Smooth muscle cell (in vitro differentiated cells): ENCODE measurements at regions not wholly inside any gene's neighbourhood (a gene's known extent, or its start where the extent isn't known, plus 50 kb on each side); places are given as distances from the start of the nearest gene placed in this dataset.

Experiments used
- DNase-seq: peaks from one replicate; lab custom pipeline; 2025; ENCODE audit not compliant: unreplicated experiment; lab: John Stamatoyannopoulos, UW
- H2AFZ ChIP-seq: fragments of 200-600 bp; sonication (generic); 2 replicates; pipeline ENCODE4 v1.6.0; 2016; ENCODE audit warnings: antibody characterized with exemption, low read depth, mild to moderate bottlenecking
- H3F3A ChIP-seq: fragments of 200-600 bp; sonication (generic); 2 replicates; pipeline ENCODE4 v1.6.0; 2017; ENCODE audit warnings: antibody characterized with exemption, low read depth
- H3K27ac ChIP-seq: fragments of 200-600 bp; sonication (generic); 2 replicates; pipeline ENCODE4 v1.5.1; 2016; ENCODE audit warnings: low read depth, mild to moderate bottlenecking
- H3K27me3 ChIP-seq: fragments of 200-600 bp; sonication (generic); 2 replicates; pipeline ENCODE4 v1.6.1; 2016; ENCODE audit warnings: low read depth, mild to moderate bottlenecking
- H3K36me3 ChIP-seq: fragments of 200-600 bp; sonication (generic); 2 replicates; pipeline ENCODE4 v1.5.1; 2016; ENCODE audit warnings: low read depth
- H3K4me1 ChIP-seq: fragments of 200-600 bp; sonication (generic); 2 replicates; pipeline ENCODE4 v1.5.1; 2016; ENCODE audit warnings: low read depth
- H3K4me2 ChIP-seq: fragments of 200-600 bp; sonication (generic); 2 replicates; pipeline ENCODE4 v1.6.0; 2016; ENCODE audit warnings: mild to moderate bottlenecking
- H3K4me3 ChIP-seq: fragments of 200-600 bp; sonication (generic); 2 replicates; pipeline ENCODE4 v1.5.1; 2016; ENCODE audit warnings: mild to moderate bottlenecking
- H3K79me2 ChIP-seq: fragments of 200-600 bp; sonication (generic); 2 replicates; pipeline ENCODE4 v1.6.0; 2016; ENCODE audit warnings: low read depth, mild to moderate bottlenecking
- H3K9ac ChIP-seq: fragments of 200-600 bp; sonication (generic); 2 replicates; pipeline ENCODE4 v1.6.0; 2016; ENCODE audit warnings: low read depth
- H3K9me3 ChIP-seq: fragments of 200-600 bp; sonication (generic); replicated peaks from 2 replicates; pipeline ENCODE4 v1.5.1; 2016; ENCODE audit warnings: low read depth
- H4K20me1 ChIP-seq: fragments of 200-600 bp; sonication (generic); 2 replicates; pipeline ENCODE4 v1.6.0; 2016; ENCODE audit warnings: low read depth
- CTCF ChIP-seq: fragments of 200-600 bp; sonication (generic); IDR thresholded peaks from 2 replicates; pipeline ENCODE4 v1.5.1; 2017; ENCODE audit warnings: borderline replicate concordance, mild to moderate bottlenecking, antibody characterized with exemption; ENCODE audit not compliant: insufficient read depth, poor library complexity, severe bottlenecking
- WGBS: methylation state at CpG from one replicate; pipeline ENCODE4 v1.1.7; 2016; ENCODE audit warnings: low lambda C conversion rate; 5-methylcytosine and 5-hydroxymethylcytosine counted together

DNA sequence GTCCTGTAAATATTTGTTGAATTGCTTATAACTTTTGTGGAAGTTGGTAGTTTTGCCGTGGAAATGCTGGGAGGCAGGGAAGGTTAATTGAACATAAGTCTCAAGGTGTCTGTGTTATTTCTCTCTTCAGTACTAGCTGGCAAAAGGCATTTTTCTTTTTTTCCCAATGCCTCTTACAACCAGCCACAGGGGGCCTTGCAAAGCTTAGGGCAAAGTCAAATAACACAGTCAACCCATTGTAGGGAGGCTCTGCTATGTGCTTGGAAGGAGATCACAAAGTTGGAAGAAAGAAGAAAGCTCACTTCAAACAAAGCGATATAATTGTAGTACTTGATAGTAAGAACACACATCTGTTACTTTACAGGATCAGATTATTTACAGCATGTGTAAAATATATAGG lies 802.6 kb downstream of the PDHA2 start:
- Histone ChIP-seq H3K79me2 (no peaks in the 10 kb centered on the region), H3K9me3 (no peaks in the 10 kb centered on the region), H3K27ac (no peak overlapping the region), H3F3A (no peaks in the 10 kb centered on the region), H4K20me1 (no peaks in the 10 kb centered on the region), H3K4me2 (no peak overlapping the region), H3K27me3 (peaks cover 3% of the 10 kb centered on the region), H2AFZ (no peak overlapping the region), H3K9ac (no peak overlapping the region), H3K36me3 (no peaks in the 10 kb centered on the region), H3K4me3 (no peak overlapping the region), H3K4me1 (no peaks in the 10 kb centered on the region)
- 78% methylated on average over 2 of the region's 2 CpGs for WGBS
- TF ChIP-seq CTCF = no peak
- no peak for DNase-seq

GRCh38 chr4:96646146-96646545 lies 806.3 kb downstream of the PDHA2 start:
- Histone ChIP-seq H3K27me3 (no peaks in the 10 kb centered on the region), H3K4me3 (no peak overlapping the region), H3K4me2 (no peak overlapping the region), H3K79me2 (no peaks in the 10 kb centered on the region), H3F3A (no peaks in the 10 kb centered on the region), H3K27ac (no peak overlapping the region), H3K4me1 (peaks cover 7% of the 10 kb centered on the region), H3K9me3 (no peaks in the 10 kb centered on the region), H3K36me3 (no peaks in the 10 kb centered on the region), H2AFZ (no peak overlapping the region), H3K9ac (no peak overlapping the region), H4K20me1 (no peaks in the 10 kb centered on the region)
- WGBS = 74% methylated on average over 1 of the region's 1 CpG
- no peak for DNase-seq
- no peak for TF ChIP-seq CTCF

- Histone ChIP-seq H3K4me3 (no peak overlapping the region), H2AFZ (no peak overlapping the region), H3K27me3 (no peaks in the 10 kb centered on the region), H3K4me1 (peaks cover 7% of the 10 kb centered on the region), H3K4me2 (peak overlapping the region; percentile 27), H3K27ac (peak overlapping the region; percentile 54), H3K9me3 (no peaks in the 10 kb centered on the region), H3K79me2 (no peaks in the 10 kb centered on the region), H4K20me1 (no peaks in the 10 kb centered on the region), H3K9ac (no peak overlapping the region), H3F3A (no peaks in the 10 kb centered on the region), H3K36me3 (no peaks in the 10 kb centered on the region)
- no peak for DNase-seq
- TF ChIP-seq CTCF = no peak
- 5% methylated on average over 1 of the region's 1 CpG for WGBS
Observed at GRCh38 chr4:96649536-96649935, 809.6 kb downstream of the PDHA2 start.

- no peak overlapping the region for H3K9ac ChIP-seq
- no peak overlapping the region for H3K27ac ChIP-seq
- H3K4me2 ChIP-seq = no peak overlapping the region
- no peak for TF ChIP-seq CTCF
- H2AFZ ChIP-seq = no peak overlapping the region
- DNase-seq = no peak
- H3F3A ChIP-seq = no peaks in the 10 kb centered on the region
- peaks cover 7% of the 10 kb centered on the region for H3K4me1 ChIP-seq
- H4K20me1 ChIP-seq = no peaks in the 10 kb centered on the region
- no peaks in the 10 kb centered on the region for H3K27me3 ChIP-seq
- H3K9me3 ChIP-seq = no peaks in the 10 kb centered on the region
- no peaks in the 10 kb centered on the region for H3K36me3 ChIP-seq
- no peak overlapping the region for H3K4me3 ChIP-seq
- WGBS = 60% methylated on average over 1 of the region's 1 CpG
- no peaks in the 10 kb centered on the region for H3K79me2 ChIP-seq
Observed at GRCh38 chr4:96652158-96652557, 812.3 kb downstream of the PDHA2 start.
